Adipocyte (in vitro differentiated cells): ENCODE measurements at regions not wholly inside any gene's neighbourhood (a gene's known extent, or its start where the extent isn't known, plus 50 kb on each side); places are given as distances from the start of the nearest gene placed in this dataset.

Experiments used
- DNase-seq: peaks from one replicate; pipeline ENCODE4 v3.0.0-alpha.2; 2015; ENCODE audit warnings: low read depth
- H3K27me3 ChIP-seq: replicated peaks from 2 replicates; pipeline ENCODE4 v1.7.0; 2013; ENCODE audit warnings: mild to moderate bottlenecking, low read length, moderate library complexity; ENCODE audit not compliant: control insufficient read depth, insufficient read depth
- H3K36me3 ChIP-seq: 2 replicates; pipeline ENCODE4 v1.7.0; 2013; ENCODE audit warnings: low read length, mild to moderate bottlenecking, moderate library complexity; ENCODE audit not compliant: control insufficient read depth, insufficient read depth, severe bottlenecking
- H3K4me1 ChIP-seq: 2 replicates; pipeline ENCODE4 v1.7.0; 2013; ENCODE audit warnings: mild to moderate bottlenecking, low read length, moderate library complexity; ENCODE audit not compliant: control insufficient read depth, insufficient read depth
- H3K4me3 ChIP-seq: 2 replicates; pipeline ENCODE4 v1.7.0; 2013; ENCODE audit warnings: mild to moderate bottlenecking, low read length, moderate library complexity
- H3K9ac ChIP-seq: 2 replicates; pipeline ENCODE4 v1.7.0; 2013; ENCODE audit warnings: mild to moderate bottlenecking, low read length, moderate library complexity
- H3K9me3 ChIP-seq: 2 replicates; pipeline ENCODE4 v1.7.0; 2013; ENCODE audit warnings: mild to moderate bottlenecking, low read length, moderate library complexity; ENCODE audit not compliant: control insufficient read depth

GRCh38 chr18:75587131-75587530 is 159.6 kb upstream of the SMIM21 start:
- no peak overlapping the region for H3K9ac ChIP-seq
- H3K4me3 ChIP-seq, result no peak overlapping the region
- H3K27me3 ChIP-seq, result no peaks in the 10 kb centered on the region
- DNase-seq, result no peak
- no peaks in the 10 kb centered on the region for H3K36me3 ChIP-seq
- peaks cover 12% of the 10 kb centered on the region for H3K9me3 ChIP-seq
- no peaks in the 10 kb centered on the region for H3K4me1 ChIP-seq

- H3K4me3 ChIP-seq, result no peak overlapping the region
- no peak overlapping the region for H3K9ac ChIP-seq
- peaks cover 6% of the 10 kb centered on the region for H3K9me3 ChIP-seq
- peaks cover 6% of the 10 kb centered on the region for H3K4me1 ChIP-seq
- H3K36me3 ChIP-seq, result no peaks in the 10 kb centered on the region
- no peak for DNase-seq
- H3K27me3 ChIP-seq, result no peaks in the 10 kb centered on the region
These were observed 158.8 kb upstream of the SMIM21 start for GRCh38 chr18:75586130-75586889.

- Histone ChIP-seq H3K9me3 (no peaks in the 10 kb centered on the region), H3K36me3 (no peaks in the 10 kb centered on the region), H3K9ac (no peak overlapping the region), H3K4me1 (peaks cover 7% of the 10 kb centered on the region), H3K4me3 (no peak overlapping the region), H3K27me3 (no peaks in the 10 kb centered on the region)
- no peak for DNase-seq
These were observed 155.4 kb upstream of the SMIM21 start for GRCh38 chr18:75582940-75583339.

- no peaks in the 10 kb centered on the region for H3K9me3 ChIP-seq
- no peaks in the 10 kb centered on the region for H3K27me3 ChIP-seq
- no peak overlapping the region for H3K9ac ChIP-seq
- DNase-seq, result peak; percentile 24
- no peaks in the 10 kb centered on the region for H3K36me3 ChIP-seq
- H3K4me3 ChIP-seq, result no peak overlapping the region
- peaks cover 7% of the 10 kb centered on the region for H3K4me1 ChIP-seq
These were observed 154.9 kb upstream of the SMIM21 start for GRCh38 chr18:75582406-75582821.

- Histone ChIP-seq H3K4me1 (peaks cover 7% of the 10 kb centered on the region), H3K9me3 (no peaks in the 10 kb centered on the region), H3K4me3 (peak overlapping the region; percentile 42), H3K27me3 (no peaks in the 10 kb centered on the region), H3K9ac (no peak overlapping the region), H3K36me3 (no peaks in the 10 kb centered on the region)
- DNase-seq, result peak; percentile 15
These were observed 154.0 kb upstream of the SMIM21 start for GRCh38 chr18:75581336-75582131.

- H3K9me3 ChIP-seq, result no peaks in the 10 kb centered on the region
- H3K4me1 ChIP-seq, result no peaks in the 10 kb centered on the region
- H3K4me3 ChIP-seq, result no peak overlapping the region
- H3K36me3 ChIP-seq, result no peaks in the 10 kb centered on the region
- H3K9ac ChIP-seq, result no peak overlapping the region
- peaks cover 2% of the 10 kb centered on the region for H3K27me3 ChIP-seq
- no peak for DNase-seq
These were observed 146.7 kb upstream of the SMIM21 start for GRCh38 chr18:75574187-75574586.

GRCh38 chr18:75563150-75563549 is 135.6 kb upstream of the SMIM21 start:
- H3K9me3 ChIP-seq, result no peaks in the 10 kb centered on the region
- H3K36me3 ChIP-seq, result no peaks in the 10 kb centered on the region
- no peaks in the 10 kb centered on the region for H3K27me3 ChIP-seq
- no peak overlapping the region for H3K4me3 ChIP-seq
- DNase-seq, result no peak
- H3K4me1 ChIP-seq, result no peaks in the 10 kb centered on the region
- H3K9ac ChIP-seq, result no peak overlapping the region

GRCh38 chr18:75562216-75562615 is 134.7 kb upstream of the SMIM21 start:
- Histone ChIP-seq H3K4me3 (no peak overlapping the region), H3K4me1 (no peaks in the 10 kb centered on the region), H3K27me3 (no peaks in the 10 kb centered on the region), H3K36me3 (no peaks in the 10 kb centered on the region), H3K9me3 (no peaks in the 10 kb centered on the region), H3K9ac (no peak overlapping the region)
- no peak for DNase-seq

GRCh38 chr18:75558790-75559189 is 131.3 kb upstream of the SMIM21 start:
- DNase-seq, result no peak
- H3K27me3 ChIP-seq, result peaks cover 4% of the 10 kb centered on the region
- peaks cover 3% of the 10 kb centered on the region for H3K4me1 ChIP-seq
- H3K9ac ChIP-seq, result no peak overlapping the region
- no peaks in the 10 kb centered on the region for H3K9me3 ChIP-seq
- H3K4me3 ChIP-seq, result no peak overlapping the region
- H3K36me3 ChIP-seq, result no peaks in the 10 kb centered on the region

GRCh38 chr18:75556841-75557240 is 129.3 kb upstream of the SMIM21 start:
- Histone ChIP-seq H3K9me3 (no peaks in the 10 kb centered on the region), H3K4me1 (peaks cover 3% of the 10 kb centered on the region), H3K27me3 (peaks cover 4% of the 10 kb centered on the region), H3K9ac (no peak overlapping the region), H3K36me3 (no peaks in the 10 kb centered on the region), H3K4me3 (no peak overlapping the region)
- no peak for DNase-seq

- H3K27me3 ChIP-seq, result peaks cover 23% of the 10 kb centered on the region
- H3K4me3 ChIP-seq, result no peak overlapping the region
- peaks cover 3% of the 10 kb centered on the region for H3K4me1 ChIP-seq
- no peak overlapping the region for H3K9ac ChIP-seq
- H3K36me3 ChIP-seq, result no peaks in the 10 kb centered on the region
- no peak for DNase-seq
- no peaks in the 10 kb centered on the region for H3K9me3 ChIP-seq
These were observed 127.2 kb upstream of the SMIM21 start for GRCh38 chr18:75554644-75555185.
